SK-N-SH treated with all-trans-retinoic acid at 6 μM for 48 hours (cell line): ENCODE measurements at regions not wholly inside any gene's neighbourhood (a gene's known extent, or its start where the extent isn't known, plus 50 kb on each side); places are given as distances from the start of the nearest gene placed in this dataset.

Experiments used
- ARNTL ChIP-seq: fragments of 450-650 bp; formaldehyde crosslinking; IDR thresholded peaks from 2 replicates; pipeline ENCODE4 v1.5.0; 2020; ENCODE audit warnings: low read depth, mild to moderate bottlenecking, moderate library complexity, borderline replicate concordance
- ESRRG ChIP-seq: fragments of 250-450 bp; sonication (Bioruptor Pico); IDR thresholded peaks from 2 replicates; pipeline ENCODE4 v1.6.1; 2021; ENCODE audit warnings: mild to moderate bottlenecking
- GLIS3 ChIP-seq: fragments of 250-450 bp; sonication (Bioruptor Pico); IDR thresholded peaks from 2 replicates; pipeline ENCODE4 v1.5.0; 2020; ENCODE audit warnings: mild to moderate bottlenecking, moderate library complexity
- PPARA ChIP-seq: fragments of 250-450 bp; sonication (Bioruptor Pico); IDR thresholded peaks from 2 replicates; pipeline ENCODE4 v1.5.0; 2020; ENCODE audit warnings: mild to moderate bottlenecking, borderline replicate concordance
- RARB ChIP-seq: fragments of 250-450 bp; sonication (Bioruptor Pico); IDR thresholded peaks from 2 replicates; pipeline ENCODE4 v1.8.0; 2021; ENCODE audit warnings: mild to moderate bottlenecking, moderate library complexity
- ZFP3 ChIP-seq: fragments of 250-450 bp; sonication (Bioruptor Pico); IDR thresholded peaks from 2 replicates; pipeline ENCODE4 v1.5.0; 2020; ENCODE audit warnings: mild to moderate bottlenecking, moderate library complexity

GRCh38 chr15:86006546-86006945, 73.1 kb upstream of the AGBL1 start:
- TF ChIP-seq GLIS3 (no peak), PPARA (CRISPR knock-in tag) (no peak), ARNTL (CRISPR knock-in tag) (no peak), ESRRG (CRISPR knock-in tag) (no peak), ZFP3 (CRISPR knock-in tag) (no peak), RARB (CRISPR knock-in tag) (no peak)
